ENCODE measurements at regions not wholly inside any gene's neighbourhood (a gene's known extent, or its start where the extent isn't known, plus 50 kb on each side); places are given as distances from the start of the nearest gene placed in this dataset.
"Not testable (repeated sequence)": the region's sequence is repeated elsewhere in the genome, so short reads cannot be mapped to it uniquely, and the experiment has no call there.

DNA sequence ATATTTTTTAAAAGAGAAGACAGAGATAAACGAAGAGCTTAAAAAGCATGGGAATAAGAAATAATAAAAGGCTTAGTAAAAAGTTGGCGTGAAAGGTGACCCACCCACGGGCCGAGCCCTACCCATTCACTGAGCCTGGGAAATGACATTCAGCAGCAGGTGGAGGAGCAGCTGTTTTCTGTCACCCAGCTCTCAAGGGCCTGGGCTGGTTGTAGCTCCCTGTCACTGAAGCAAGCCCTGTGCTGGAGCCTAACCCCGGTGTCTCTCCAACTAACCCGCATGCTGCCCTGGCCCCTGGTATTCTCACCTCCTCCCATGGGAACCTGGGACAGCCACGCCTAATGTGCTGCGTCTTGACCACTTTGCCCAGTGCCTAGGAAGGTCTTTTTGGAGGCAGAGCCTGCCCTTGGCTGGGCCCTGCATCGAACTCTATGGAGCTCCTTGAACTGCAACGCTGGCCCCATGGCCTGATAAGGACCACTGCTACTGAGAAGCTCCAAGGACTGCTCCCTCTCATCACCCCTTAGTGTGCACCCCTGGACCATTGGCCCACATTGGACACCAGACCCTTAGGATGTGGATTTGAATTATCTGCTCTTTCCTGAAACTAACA, 68.8 kb upstream of the IYD start:
- DNase-seq (ENCODE audit: low read depth, low spot score), result no peak

- peak; percentile 84 for DNase-seq (ENCODE audit: low read depth, low spot score)
Observed at GRCh38 chr6:150301846-150302519, 66.8 kb upstream of the IYD start.

DNA sequence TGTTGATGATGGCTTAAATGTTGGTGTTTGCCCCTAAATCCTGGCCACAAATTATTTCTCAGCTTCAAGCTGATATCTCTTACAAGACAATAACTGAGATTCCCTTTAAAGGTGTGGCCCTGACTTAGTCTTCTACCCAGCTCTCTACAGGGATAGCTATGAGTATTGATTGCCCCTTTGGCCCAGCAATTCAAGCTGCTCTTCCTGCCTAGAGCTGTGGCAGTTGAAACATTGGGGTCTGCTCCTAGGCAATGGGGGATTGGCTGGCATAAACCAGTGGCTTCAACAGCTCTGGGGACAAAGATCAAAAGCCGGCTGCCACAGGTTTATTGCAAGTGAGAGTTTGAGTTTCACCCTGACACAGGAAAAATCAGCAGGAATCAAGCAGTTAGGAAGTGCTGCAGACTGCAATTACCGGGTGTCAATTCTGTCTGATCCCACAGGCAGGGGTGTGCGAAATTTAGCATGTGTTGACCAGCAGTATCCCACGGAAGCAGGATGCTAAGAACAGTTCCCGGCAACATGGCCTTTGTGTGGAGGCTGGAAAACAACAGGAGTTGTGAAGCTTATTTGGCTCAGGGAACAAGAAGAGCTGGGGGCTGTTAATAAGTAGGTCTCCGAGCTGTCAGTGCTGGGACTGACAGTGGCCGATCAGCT, 66.2 kb upstream of the IYD start:
- peak; percentile 16 for DNase-seq (ENCODE audit: low read depth, low spot score)

- no peak for DNase-seq (ENCODE audit: low read depth, low spot score)
Observed at GRCh38 chr6:150303256-150303655, 65.6 kb upstream of the IYD start.

- no peak for DNase-seq (ENCODE audit: low read depth, low spot score)
Observed at GRCh38 chr6:150304429-150304828, 64.4 kb upstream of the IYD start.

GRCh38 chr6:150306290-150306689, 62.5 kb upstream of the IYD start:
- no peak for DNase-seq (ENCODE audit: low read depth, low spot score)

GRCh38 chr6:150307520-150307919, 61.3 kb upstream of the IYD start:
- DNase-seq (ENCODE audit: low read depth, low spot score), result no peak

DNA sequence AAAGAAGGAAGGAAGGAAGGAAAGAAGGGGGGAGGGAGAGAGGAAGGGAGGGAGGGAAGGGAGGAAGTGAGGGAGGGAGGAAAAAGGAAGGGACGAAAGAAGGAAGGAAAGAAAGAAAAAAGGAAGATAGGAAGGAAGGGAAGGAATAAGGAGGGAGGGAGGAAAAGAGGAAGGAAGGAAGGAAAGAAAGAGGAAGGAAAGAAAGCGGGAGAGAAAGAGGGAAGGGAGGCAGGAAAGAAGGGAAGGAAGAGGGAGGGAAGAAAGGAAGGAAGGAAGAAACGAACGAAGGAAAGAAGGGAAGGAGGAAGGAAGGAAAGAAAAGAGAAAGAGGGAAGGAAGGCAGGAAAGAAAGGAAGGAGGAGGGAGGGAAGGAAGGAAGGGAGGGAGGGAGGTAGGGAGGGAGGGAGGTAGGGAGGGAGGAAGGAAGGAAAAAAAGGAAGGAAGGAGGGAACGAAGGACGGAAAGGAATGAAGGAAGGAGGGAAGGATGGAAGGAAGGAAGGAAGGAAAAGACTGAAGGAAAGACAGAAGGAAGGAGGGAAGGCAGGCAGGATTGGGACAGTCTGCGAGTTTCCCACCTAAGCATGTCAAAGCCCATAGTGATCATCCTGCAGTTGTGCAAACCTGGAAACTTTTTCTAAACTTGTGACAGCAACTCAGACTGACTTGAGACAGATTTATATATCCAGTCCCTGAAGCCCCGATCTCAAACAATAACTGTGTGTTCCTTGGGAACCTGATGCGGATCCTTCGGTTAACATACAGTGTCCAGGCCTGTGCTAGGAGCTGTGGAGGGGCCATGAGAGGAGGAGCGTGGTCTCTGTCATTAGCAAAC, 59.8 kb upstream of the IYD start:
- no peak for DNase-seq (ENCODE audit: low read depth, low spot score)

DNA sequence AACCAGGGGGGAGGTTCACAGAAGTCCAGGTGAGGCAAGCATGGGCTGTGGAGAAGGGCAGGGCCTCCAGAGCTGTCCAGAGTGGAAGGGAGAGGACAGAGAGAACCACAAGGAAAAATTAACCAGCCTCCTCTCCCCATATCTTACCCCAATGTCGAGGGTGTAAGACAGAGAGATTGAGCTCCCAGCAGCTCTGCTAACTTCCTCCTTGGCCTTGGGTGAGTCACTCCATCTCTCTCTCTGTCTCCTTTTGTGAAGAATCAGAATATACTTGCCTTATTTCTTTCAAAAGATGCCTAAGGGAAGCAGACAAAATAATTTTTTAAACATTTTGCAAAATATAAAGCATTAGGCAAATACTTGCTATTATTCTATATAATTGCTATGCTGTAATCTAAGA, 58.3 kb upstream of the IYD start:
- no peak for DNase-seq (ENCODE audit: low read depth, low spot score)

DNA sequence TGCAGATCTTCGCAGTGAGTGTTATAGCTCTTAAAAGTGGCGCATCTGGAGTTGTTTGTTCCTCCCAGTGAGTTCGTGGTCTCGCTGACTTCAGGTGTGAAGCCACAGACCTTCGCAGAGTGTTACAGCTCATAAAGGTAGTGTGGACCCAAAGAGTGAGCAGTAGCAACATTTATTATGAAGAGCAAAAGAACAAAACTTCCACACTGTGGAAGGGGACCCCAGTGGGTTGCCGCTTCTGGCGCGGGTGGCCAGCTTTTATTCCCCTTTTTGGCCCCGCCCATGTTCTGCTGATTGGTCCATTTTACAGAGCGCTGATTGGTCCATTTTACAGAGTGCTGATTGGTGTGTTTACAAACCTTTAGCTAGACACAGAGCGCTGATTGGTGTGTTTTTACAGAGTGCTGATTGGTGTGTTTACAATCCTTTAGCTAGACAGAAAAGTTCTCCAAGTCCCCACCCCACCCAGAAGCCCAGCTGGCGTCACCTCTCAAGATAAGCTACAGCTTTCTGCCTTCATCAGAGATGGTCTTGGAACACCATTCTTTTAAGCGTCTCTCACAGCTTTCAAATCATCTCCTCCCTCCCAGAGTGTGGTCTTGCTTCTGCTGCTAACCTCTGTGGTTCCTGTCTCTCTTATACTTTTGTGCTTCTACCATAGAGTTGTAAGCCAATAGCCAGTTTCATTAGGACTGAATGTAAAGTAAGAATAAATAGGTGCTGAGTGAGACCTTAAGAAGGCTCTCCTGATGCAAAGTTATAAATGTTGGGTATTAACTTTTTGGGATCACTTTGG, 57.5 kb upstream of the IYD start:
- not testable (repeated sequence) for DNase-seq (ENCODE audit: low read depth, low spot score)

- DNase-seq (ENCODE audit: low read depth, low spot score), result no peak
Observed at GRCh38 chr6:150312395-150312794, 56.4 kb upstream of the IYD start.

- no peak for DNase-seq (ENCODE audit: low read depth, low spot score)
Observed at GRCh38 chr6:150312844-150313584, 55.8 kb upstream of the IYD start.

DNA sequence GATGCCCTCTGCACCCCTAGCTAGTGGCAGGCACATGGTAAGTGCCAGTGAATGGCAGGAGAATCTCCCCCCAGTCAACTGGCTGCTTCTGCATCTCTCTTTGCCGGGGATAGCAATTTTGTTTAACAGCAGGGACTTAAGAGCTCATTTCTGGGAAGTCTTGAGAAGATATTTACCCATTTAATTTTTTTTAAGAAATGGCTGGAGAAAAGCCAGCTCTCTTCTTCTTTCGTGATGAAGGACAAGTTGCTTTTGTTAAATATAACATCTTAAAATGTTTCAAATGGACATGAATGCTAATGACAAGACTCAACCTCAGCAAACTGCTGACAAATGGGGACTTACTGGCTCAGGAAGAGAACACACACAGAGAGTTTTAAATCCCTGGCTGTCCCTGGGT, 55.0 kb upstream of the IYD start:
- no peak for DNase-seq (ENCODE audit: low read depth, low spot score)

DNA sequence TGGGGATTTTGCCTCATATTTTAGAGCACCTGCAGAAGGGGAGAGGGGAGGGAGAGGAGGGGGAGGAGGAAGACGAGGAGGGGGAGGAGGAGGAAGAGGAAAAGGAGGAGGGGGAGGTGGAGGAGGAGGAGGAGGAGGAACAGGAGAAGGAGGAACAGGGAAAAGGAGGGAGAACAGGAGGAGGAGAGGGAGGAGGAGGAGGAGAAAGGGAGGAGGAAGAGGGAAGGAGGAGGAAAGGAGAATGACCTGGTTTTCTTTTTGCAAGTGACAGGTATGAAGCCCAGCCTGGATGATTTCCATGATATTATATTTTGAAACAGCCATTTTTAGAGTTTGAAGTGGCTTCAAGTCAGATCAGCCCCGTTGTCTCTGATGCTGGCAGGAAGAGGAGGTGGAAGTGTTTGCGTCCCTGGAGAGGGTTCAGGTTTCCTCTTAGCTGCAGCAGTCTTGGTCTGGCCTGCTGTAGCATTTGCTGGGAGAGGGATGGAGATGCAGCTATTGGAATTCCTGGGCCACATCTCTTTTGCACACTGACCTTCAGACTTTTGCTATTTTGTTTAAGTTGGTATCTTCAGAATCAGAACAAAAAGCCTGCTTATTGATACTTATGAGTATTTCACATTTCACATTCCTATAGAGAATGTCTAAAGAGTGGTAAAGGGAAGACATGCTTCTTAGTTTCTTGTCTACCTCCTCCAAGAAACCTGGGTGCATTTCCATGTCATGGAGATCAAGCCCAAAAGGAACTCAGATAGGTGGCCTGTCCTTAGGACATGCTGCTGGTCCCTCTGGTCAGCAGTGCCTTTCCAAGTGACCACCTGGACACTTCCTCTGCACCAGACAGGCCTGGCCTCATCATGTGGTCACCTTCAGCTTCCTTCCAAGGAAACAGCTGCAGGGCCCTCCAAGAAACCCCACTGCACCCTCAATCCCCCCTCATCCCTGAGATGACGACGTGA, 54.3 kb upstream of the IYD start:
- no peak for DNase-seq (ENCODE audit: low read depth, low spot score)

DNA sequence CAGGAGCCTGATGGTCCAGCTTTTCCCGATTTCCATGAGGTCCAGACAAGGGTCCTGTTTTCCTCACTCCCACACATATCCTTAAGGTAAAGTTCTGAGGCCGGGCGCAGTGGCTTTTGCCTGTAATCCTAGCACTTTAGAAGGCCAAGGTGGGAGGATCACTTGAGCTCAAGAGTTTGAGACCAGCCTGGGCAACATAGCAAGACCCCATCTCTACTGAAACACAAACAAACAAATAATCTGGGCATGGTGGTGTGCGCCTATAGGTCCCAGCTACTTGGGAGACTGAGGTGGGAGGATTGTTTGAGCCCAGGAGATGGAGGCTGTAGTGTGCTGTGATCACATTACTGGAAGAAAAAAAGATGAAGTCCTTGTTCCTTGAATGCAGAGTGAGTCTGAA, 53.2 kb upstream of the IYD start:
- no peak for DNase-seq (ENCODE audit: low read depth, low spot score)

GRCh38 chr6:150316936-150317335, 51.9 kb upstream of the IYD start:
- DNase-seq (ENCODE audit: low read depth, low spot score), result no peak
